Loucy (cell line): ENCODE measurements at regions not wholly inside any gene's neighbourhood (a gene's known extent, or its start where the extent isn't known, plus 50 kb on each side); places are given as distances from the start of the nearest gene placed in this dataset.
"Not testable (repeated sequence)": the region's sequence is repeated elsewhere in the genome, so short reads cannot be mapped to it uniquely, and the experiment has no call there.

Source experiments
- H2AFZ ChIP-seq: fragments of 200-600 bp; sonication (generic); 2 replicates; pipeline ENCODE4 v1.6.0; 2016; ENCODE audit warnings: antibody characterized with exemption, mild to moderate bottlenecking, low read length, moderate library complexity
- H3F3A ChIP-seq: fragments of 200-600 bp; 2 replicates; pipeline ENCODE4 v1.6.0; 2016; ENCODE audit warnings: antibody characterized with exemption, low read depth, mild to moderate bottlenecking
- H3K27me3 ChIP-seq: fragments of 200-600 bp; sonication (generic); 2 replicates; pipeline ENCODE4 v1.6.1; 2014; ENCODE audit warnings: low read length, mild to moderate bottlenecking; ENCODE audit not compliant: insufficient read depth, poor library complexity, severe bottlenecking
- H3K36me3 ChIP-seq: fragments of 200-600 bp; sonication (generic); 2 replicates; pipeline ENCODE4 v1.6.1; 2016; ENCODE audit warnings: low read length; ENCODE audit not compliant: insufficient read depth
- H3K4me1 ChIP-seq: fragments of 200-600 bp; sonication (generic); 2 replicates; pipeline ENCODE4 v1.5.1; 2014; ENCODE audit warnings: low read length, mild to moderate bottlenecking; ENCODE audit not compliant: insufficient read depth, poor library complexity, severe bottlenecking
- H3K4me2 ChIP-seq: fragments of 200-600 bp; sonication (generic); 2 replicates; pipeline ENCODE4 v1.6.0; 2014; ENCODE audit warnings: antibody characterized with exemption, low read length, low read depth, mild to moderate bottlenecking; ENCODE audit not compliant: poor library complexity, severe bottlenecking
- H3K4me3 ChIP-seq: fragments of 200-600 bp; sonication (generic); 2 replicates; pipeline ENCODE4 v1.5.1; 2014; ENCODE audit warnings: low read length, mild to moderate bottlenecking, mixed read lengths; ENCODE audit not compliant: poor library complexity, severe bottlenecking
- H3K79me2 ChIP-seq: fragments of 200-600 bp; sonication (generic); 2 replicates; pipeline ENCODE4 v1.6.1; 2014; ENCODE audit warnings: low read length; ENCODE audit not compliant: insufficient read depth
- H3K9ac ChIP-seq: fragments of 200-600 bp; sonication (generic); 2 replicates; pipeline ENCODE4 v1.6.0; 2014; ENCODE audit warnings: mild to moderate bottlenecking, low read depth, low read length, moderate library complexity; ENCODE audit not compliant: poor library complexity, severe bottlenecking
- H3K9me2 ChIP-seq: fragments of 200-600 bp; sonication (generic); replicated peaks from 2 replicates; pipeline ENCODE4 v1.6.1; 2016; ENCODE audit warnings: low read depth, low read length, mixed read lengths
- H3K9me3 ChIP-seq: fragments of 200-600 bp; sonication (generic); 2 replicates; pipeline ENCODE4 v1.6.1; 2014; ENCODE audit warnings: mild to moderate bottlenecking, antibody characterized with exemption, low read length, low read depth; ENCODE audit not compliant: insufficient read depth
- H4K20me1 ChIP-seq: fragments of 200-600 bp; sonication (generic); 2 replicates; pipeline ENCODE4 v1.6.0; 2014; ENCODE audit warnings: antibody characterized with exemption, low read length, mild to moderate bottlenecking; ENCODE audit not compliant: insufficient read depth, poor library complexity, severe bottlenecking
- CTCF ChIP-seq: fragments of 200-600 bp; sonication (generic); conservative IDR thresholded peaks from 2 replicates; pipeline ENCODE4 v1.5.1; 2014; ENCODE audit warnings: mild to moderate bottlenecking, antibody characterized with exemption, low read length
- EZH2phosphoT487 ChIP-seq: fragments of 200-600 bp; IDR thresholded peaks from 2 replicates; pipeline ENCODE4 v1.6.1; 2018; ENCODE audit warnings: antibody characterized with exemption, mild to moderate bottlenecking, moderate library complexity, borderline replicate concordance

DNA sequence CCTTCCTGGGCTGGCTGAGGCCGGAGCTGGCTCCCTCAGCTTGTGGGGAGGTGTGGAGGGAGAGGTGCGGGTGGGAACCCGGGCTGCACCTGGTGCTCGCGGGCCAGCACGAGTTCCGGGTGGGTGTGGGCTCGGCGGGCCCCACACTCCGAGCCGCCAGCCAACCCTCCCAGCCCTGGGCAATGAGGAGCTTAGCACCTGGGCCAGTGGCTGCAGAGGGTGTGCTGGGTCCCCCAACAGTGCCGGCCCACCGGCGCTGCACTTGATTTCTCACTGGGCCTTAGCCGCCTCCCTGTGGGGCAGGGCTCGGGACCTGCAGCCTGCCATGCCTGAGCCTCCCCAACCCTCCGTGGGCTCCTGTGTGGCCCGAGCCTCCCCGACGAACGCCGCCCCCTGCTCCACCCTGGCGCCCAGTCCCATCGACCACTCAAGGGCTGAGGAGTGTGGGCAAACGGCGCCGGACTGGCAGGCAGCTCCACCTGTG lies 182.7 kb upstream of the PAQR3 start:
- TF ChIP-seq CTCF, result no peak
- no peak for TF ChIP-seq EZH2phosphoT487
- H3F3A ChIP-seq, result no peaks in the 10 kb centered on the region
- no peaks in the 10 kb centered on the region for H3K27me3 ChIP-seq
- no peaks in the 10 kb centered on the region for H3K79me2 ChIP-seq
- no peak overlapping the region for H3K4me2 ChIP-seq
- no peak overlapping the region for H3K4me3 ChIP-seq
- H2AFZ ChIP-seq, result no peak overlapping the region
- H3K36me3 ChIP-seq, result no peaks in the 10 kb centered on the region
- no peaks in the 10 kb centered on the region for H4K20me1 ChIP-seq
- H3K9me2 ChIP-seq, result no peaks in the 10 kb centered on the region
- peaks cover 15% of the 10 kb centered on the region for H3K9me3 ChIP-seq
- H3K4me1 ChIP-seq, result no peaks in the 10 kb centered on the region
- no peak overlapping the region for H3K9ac ChIP-seq

- Histone ChIP-seq H2AFZ (no peak overlapping the region), H3K4me2 (no peak overlapping the region), H3K9ac (no peak overlapping the region), H3K9me2 (no peaks in the 10 kb centered on the region), H3K36me3 (no peaks in the 10 kb centered on the region), H3K27me3 (no peaks in the 10 kb centered on the region), H3K79me2 (no peaks in the 10 kb centered on the region), H3K9me3 (peaks cover 15% of the 10 kb centered on the region), H3F3A (no peaks in the 10 kb centered on the region), H3K4me3 (no peak overlapping the region), H3K4me1 (no peaks in the 10 kb centered on the region), H4K20me1 (no peaks in the 10 kb centered on the region)
- TF ChIP-seq CTCF (no peak), EZH2phosphoT487 (no peak)
Measured at GRCh38 chr4:79121223-79121622, 182.0 kb upstream of the PAQR3 start.

DNA sequence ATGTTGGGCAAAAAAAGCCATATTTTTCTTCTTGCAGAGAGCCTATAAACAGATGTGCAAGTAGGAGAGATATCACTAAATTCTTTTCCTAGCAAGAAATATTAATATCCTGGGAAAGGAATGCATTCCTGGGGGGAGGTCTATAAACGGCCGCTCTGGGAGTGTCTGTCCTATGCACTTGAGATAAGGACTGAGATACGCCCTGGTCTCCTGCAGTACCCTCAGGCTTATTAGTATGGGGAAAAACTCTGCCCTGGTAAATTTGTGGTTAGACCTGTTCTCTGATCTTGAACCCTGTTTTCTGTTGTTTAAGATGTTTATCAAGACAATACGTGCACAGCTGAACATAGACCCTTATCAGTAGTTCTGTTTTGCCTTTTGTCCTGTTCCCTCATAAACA lies 177.8 kb upstream of the PAQR3 start:
- not testable (repeated sequence) for H3K4me3 ChIP-seq, H3K36me3 ChIP-seq, H3K79me2 ChIP-seq, H3F3A ChIP-seq, H3K4me2 ChIP-seq, H2AFZ ChIP-seq, H3K9me2 ChIP-seq, H4K20me1 ChIP-seq, H3K4me1 ChIP-seq, H3K27me3 ChIP-seq, H3K9ac ChIP-seq
- H3K9me3 ChIP-seq, result peaks cover 15% of the 10 kb centered on the region

GRCh38 chr4:79107014-79107413 lies 167.8 kb upstream of the PAQR3 start:
- no peaks in the 10 kb centered on the region for H3K9me3 ChIP-seq
- no peak overlapping the region for H3K4me2 ChIP-seq
- H3F3A ChIP-seq, result no peaks in the 10 kb centered on the region
- no peak overlapping the region for H2AFZ ChIP-seq
- no peaks in the 10 kb centered on the region for H3K9me2 ChIP-seq
- no peaks in the 10 kb centered on the region for H3K4me1 ChIP-seq
- H3K27me3 ChIP-seq, result no peaks in the 10 kb centered on the region
- H3K9ac ChIP-seq, result no peak overlapping the region
- H3K4me3 ChIP-seq, result no peak overlapping the region
- H3K79me2 ChIP-seq, result no peaks in the 10 kb centered on the region
- TF ChIP-seq CTCF, result no peak
- TF ChIP-seq EZH2phosphoT487, result no peak
- no peaks in the 10 kb centered on the region for H3K36me3 ChIP-seq
- H4K20me1 ChIP-seq, result no peaks in the 10 kb centered on the region
